ENCODE measurements at regions not wholly inside any gene's neighbourhood (a gene's known extent, or its start where the extent isn't known, plus 50 kb on each side); places are given as distances from the start of the nearest gene placed in this dataset.
"Not testable (repeated sequence)": the region's sequence is repeated elsewhere in the genome, so short reads cannot be mapped to it uniquely, and the experiment has no call there.

- Mint-ChIP-seq H3K9me3 (ENCODE audit: unreplicated experiment) (no peaks in the 10 kb centered on the region), H3K36me3 (ENCODE audit: low read depth, unreplicated experiment) (peaks cover 11% of the 10 kb centered on the region), H3K4me1 (ENCODE audit: unreplicated experiment) (peaks cover 59% of the 10 kb centered on the region), H3K4me3 (ENCODE audit: unreplicated experiment) (no peak overlapping the region), H3K27me3 (ENCODE audit: unreplicated experiment) (peaks cover 11% of the 10 kb centered on the region), H3K27ac (ENCODE audit: unreplicated experiment) (no peak overlapping the region)
- TF ChIP-seq CTCF (IDR thresholded peaks at IDR 0.05; ENCODE audit: unreplicated experiment): no peak
- DNase-seq (ENCODE audit: low spot score): no peak
Measured at GRCh38 chr2:239829326-239829725, 195.8 kb downstream of the NDUFA10 start.

GRCh38 chr2:239828973-239829275 is 196.2 kb downstream of the NDUFA10 start:
- not testable (repeated sequence) for H3K4me3 Mint-ChIP-seq (ENCODE audit: unreplicated experiment)
- peaks cover 11% of the 10 kb centered on the region for H3K27me3 Mint-ChIP-seq (ENCODE audit: unreplicated experiment)

GRCh38 chr2:239828192-239828972 is 196.8 kb downstream of the NDUFA10 start:
- Mint-ChIP-seq H3K4me1 (ENCODE audit: unreplicated experiment) (peaks cover 55% of the 10 kb centered on the region), H3K9me3 (ENCODE audit: unreplicated experiment) (no peaks in the 10 kb centered on the region), H3K36me3 (ENCODE audit: low read depth, unreplicated experiment) (peaks cover 11% of the 10 kb centered on the region), H3K4me3 (ENCODE audit: unreplicated experiment) (no peak overlapping the region), H3K27ac (ENCODE audit: unreplicated experiment) (peak overlapping the region; percentile 48), H3K27me3 (ENCODE audit: unreplicated experiment) (peaks cover 11% of the 10 kb centered on the region)
- TF ChIP-seq CTCF (IDR thresholded peaks at IDR 0.05; ENCODE audit: unreplicated experiment): no peak
- no peak for DNase-seq (ENCODE audit: low spot score)

More at GRCh38 chr2:239828973-239829275, 196.2 kb downstream of the NDUFA10 start:
- DNase-seq (ENCODE audit: low spot score); H3K9me3 Mint-ChIP-seq (ENCODE audit: unreplicated experiment); H3K27ac Mint-ChIP-seq (ENCODE audit: unreplicated experiment): not testable (repeated sequence)
- Mint-ChIP-seq H3K4me1 (ENCODE audit: unreplicated experiment) (peaks cover 60% of the 10 kb centered on the region), H3K36me3 (ENCODE audit: low read depth, unreplicated experiment) (peaks cover 11% of the 10 kb centered on the region)

GRCh38 chr2:239827523-239827890 is 197.6 kb downstream of the NDUFA10 start:
- no peaks in the 10 kb centered on the region for H3K9me3 Mint-ChIP-seq (ENCODE audit: unreplicated experiment)

GRCh38 chr2:239826786-239827522 is 198.2 kb downstream of the NDUFA10 start:
- Mint-ChIP-seq H3K4me3 (ENCODE audit: unreplicated experiment) (no peak overlapping the region), H3K4me1 (ENCODE audit: unreplicated experiment) (peaks cover 43% of the 10 kb centered on the region), H3K27me3 (ENCODE audit: unreplicated experiment) (peaks cover 11% of the 10 kb centered on the region), H3K27ac (ENCODE audit: unreplicated experiment) (no peak overlapping the region), H3K36me3 (ENCODE audit: low read depth, unreplicated experiment) (peaks cover 9% of the 10 kb centered on the region), H3K9me3 (ENCODE audit: unreplicated experiment) (no peaks in the 10 kb centered on the region)
- TF ChIP-seq CTCF (IDR thresholded peaks at IDR 0.05; ENCODE audit: unreplicated experiment): no peak
- DNase-seq (ENCODE audit: low spot score): no peak

More at GRCh38 chr2:239827523-239827890, 197.6 kb downstream of the NDUFA10 start:
- no peak for TF ChIP-seq CTCF (IDR thresholded peaks at IDR 0.05; ENCODE audit: unreplicated experiment)
- DNase-seq (ENCODE audit: low spot score): no peak
- peaks cover 10% of the 10 kb centered on the region for H3K27me3 Mint-ChIP-seq (ENCODE audit: unreplicated experiment)
- H3K27ac Mint-ChIP-seq (ENCODE audit: unreplicated experiment): no peak overlapping the region
- no peak overlapping the region for H3K4me3 Mint-ChIP-seq (ENCODE audit: unreplicated experiment)
- H3K4me1 Mint-ChIP-seq (ENCODE audit: unreplicated experiment): peaks cover 49% of the 10 kb centered on the region
- H3K36me3 Mint-ChIP-seq (ENCODE audit: low read depth, unreplicated experiment): peaks cover 11% of the 10 kb centered on the region

Measured in endothelial cell (in vitro differentiated cells).